ENCODE measurements at regions not wholly inside any gene's neighbourhood (a gene's known extent, or its start where the extent isn't known, plus 50 kb on each side); places are given as distances from the start of the nearest gene placed in this dataset.

DNA sequence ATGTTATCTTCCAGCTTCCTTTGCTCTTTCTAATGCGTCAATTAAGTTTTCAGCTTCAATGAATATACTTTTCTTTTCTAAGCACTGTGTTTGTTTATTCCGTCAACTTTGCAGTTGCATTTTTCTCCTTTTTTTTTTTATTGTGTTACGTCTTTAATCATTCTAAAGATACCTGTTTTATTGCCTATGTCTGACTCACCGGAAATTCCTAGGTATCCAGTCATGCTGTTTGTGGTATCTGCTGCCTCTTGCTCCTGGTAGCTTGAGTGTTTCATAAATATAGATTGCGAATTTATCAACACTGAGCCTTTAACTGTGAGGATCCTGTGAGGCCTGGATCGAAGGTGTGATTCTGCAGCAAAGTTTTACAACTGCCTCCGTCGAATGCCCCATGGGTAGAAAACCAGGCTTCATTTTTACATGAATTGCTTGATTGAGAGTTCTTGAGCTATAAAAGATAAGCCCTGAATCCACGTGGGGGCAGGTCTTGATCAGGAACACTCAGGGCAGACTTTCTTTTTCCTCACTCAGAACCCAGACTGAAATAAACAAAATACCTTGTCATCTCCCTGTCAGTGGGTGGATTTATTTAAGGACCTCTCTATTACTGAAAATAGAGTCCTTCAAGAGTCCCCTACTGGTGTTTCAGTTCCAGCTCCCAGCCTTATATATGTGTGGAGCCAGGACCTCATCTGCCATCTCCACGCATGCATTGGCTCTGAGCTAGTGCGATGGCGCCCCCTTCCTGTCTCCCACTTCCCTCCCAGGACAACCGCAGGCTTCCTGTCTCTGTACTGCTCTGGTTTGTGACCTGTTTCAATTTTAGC, 60.1 kb upstream of the LRRC1 start:
- no peaks in the 10 kb centered on the region for H3K9me3 ChIP-seq (ENCODE audit: insufficient read depth, low read length)
- H3K27me3 ChIP-seq (ENCODE audit: low read depth, low read length) = no peaks in the 10 kb centered on the region
- H3K4me1 ChIP-seq (ENCODE audit: low read length) = peaks cover 13% of the 10 kb centered on the region
- no peak overlapping the region for H3K4me3 ChIP-seq (ENCODE audit: low read length)
- H3K9ac ChIP-seq (ENCODE audit: low read length) = no peak overlapping the region
- H3K79me2 ChIP-seq (ENCODE audit: low read length) = no peaks in the 10 kb centered on the region
- no peak overlapping the region for H2AFZ ChIP-seq (ENCODE audit: low read depth, low read length)
- no peak overlapping the region for H3K27ac ChIP-seq (ENCODE audit: low read length)
- H4K20me1 ChIP-seq (ENCODE audit: insufficient read depth, low read length) = no peaks in the 10 kb centered on the region
- H3K36me3 ChIP-seq (replicated peaks; ENCODE audit: low read depth, low read length) = no peaks in the 10 kb centered on the region
- TF ChIP-seq EZH2phosphoT487 (IDR thresholded peaks at IDR 0.05; ENCODE audit: low read depth) = no peak
- TF ChIP-seq, protein P1, sequence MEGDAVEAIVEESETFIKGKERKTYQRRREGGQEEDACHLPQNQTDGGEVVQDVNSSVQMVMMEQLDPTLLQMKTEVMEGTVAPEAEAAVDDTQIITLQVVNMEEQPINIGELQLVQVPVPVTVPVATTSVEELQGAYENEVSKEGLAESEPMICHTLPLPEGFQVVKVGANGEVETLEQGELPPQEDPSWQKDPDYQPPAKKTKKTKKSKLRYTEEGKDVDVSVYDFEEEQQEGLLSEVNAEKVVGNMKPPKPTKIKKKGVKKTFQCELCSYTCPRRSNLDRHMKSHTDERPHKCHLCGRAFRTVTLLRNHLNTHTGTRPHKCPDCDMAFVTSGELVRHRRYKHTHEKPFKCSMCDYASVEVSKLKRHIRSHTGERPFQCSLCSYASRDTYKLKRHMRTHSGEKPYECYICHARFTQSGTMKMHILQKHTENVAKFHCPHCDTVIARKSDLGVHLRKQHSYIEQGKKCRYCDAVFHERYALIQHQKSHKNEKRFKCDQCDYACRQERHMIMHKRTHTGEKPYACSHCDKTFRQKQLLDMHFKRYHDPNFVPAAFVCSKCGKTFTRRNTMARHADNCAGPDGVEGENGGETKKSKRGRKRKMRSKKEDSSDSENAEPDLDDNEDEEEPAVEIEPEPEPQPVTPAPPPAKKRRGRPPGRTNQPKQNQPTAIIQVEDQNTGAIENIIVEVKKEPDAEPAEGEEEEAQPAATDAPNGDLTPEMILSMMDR (IDR thresholded peaks at IDR 0.05; ENCODE audit: low read depth, low read length) = peak; percentile 69
- no peak overlapping the region for H3K4me2 ChIP-seq (ENCODE audit: low read length)

- H3K36me3 ChIP-seq (replicated peaks; ENCODE audit: low read depth, low read length) = no peaks in the 10 kb centered on the region
- H3K27ac ChIP-seq (ENCODE audit: low read length) = no peak overlapping the region
- no peak overlapping the region for H3K4me2 ChIP-seq (ENCODE audit: low read length)
- H3K4me3 ChIP-seq (ENCODE audit: low read length) = no peak overlapping the region
- no peaks in the 10 kb centered on the region for H4K20me1 ChIP-seq (ENCODE audit: insufficient read depth, low read length)
- no peaks in the 10 kb centered on the region for H3K79me2 ChIP-seq (ENCODE audit: low read length)
- no peak for TF ChIP-seq EZH2phosphoT487 (IDR thresholded peaks at IDR 0.05; ENCODE audit: low read depth)
- TF ChIP-seq, protein P1 (IDR thresholded peaks at IDR 0.05; ENCODE audit: low read depth, low read length) = no peak
- H3K27me3 ChIP-seq (ENCODE audit: low read depth, low read length) = no peaks in the 10 kb centered on the region
- H3K9me3 ChIP-seq (ENCODE audit: insufficient read depth, low read length) = no peaks in the 10 kb centered on the region
- peaks cover 22% of the 10 kb centered on the region for H3K4me1 ChIP-seq (ENCODE audit: low read length)
- H2AFZ ChIP-seq (ENCODE audit: low read depth, low read length) = no peak overlapping the region
- no peak overlapping the region for H3K9ac ChIP-seq (ENCODE audit: low read length)
These were observed 62.8 kb upstream of the LRRC1 start for GRCh38 chr6:53731866-53732636.

DNA sequence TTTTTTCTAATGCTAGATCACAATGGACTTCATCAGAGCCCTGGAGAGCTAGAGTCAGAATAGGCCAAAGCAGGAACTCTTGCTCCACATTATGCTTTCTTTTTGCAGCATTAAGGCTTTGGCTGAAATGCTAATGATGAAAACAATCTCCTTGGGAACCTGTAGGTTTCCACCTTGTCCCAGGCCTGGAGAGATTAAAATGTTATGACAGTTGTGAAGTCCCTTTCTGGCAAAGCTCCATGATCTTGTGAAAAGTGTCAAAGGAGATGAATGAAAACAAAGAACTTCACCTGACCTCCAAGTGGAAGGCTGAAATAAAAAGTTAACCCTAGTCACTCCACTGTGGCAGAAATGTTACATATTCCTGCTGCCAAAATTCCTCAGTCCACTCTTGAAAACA, 64.0 kb upstream of the LRRC1 start:
- H4K20me1 ChIP-seq (ENCODE audit: insufficient read depth, low read length) = no peaks in the 10 kb centered on the region
- peaks cover 25% of the 10 kb centered on the region for H3K4me1 ChIP-seq (ENCODE audit: low read length)
- H3K4me2 ChIP-seq (ENCODE audit: low read length) = no peak overlapping the region
- H3K9me3 ChIP-seq (ENCODE audit: insufficient read depth, low read length) = no peaks in the 10 kb centered on the region
- H3K4me3 ChIP-seq (ENCODE audit: low read length) = no peak overlapping the region
- H3K9ac ChIP-seq (ENCODE audit: low read length) = no peak overlapping the region
- TF ChIP-seq, protein P1 (IDR thresholded peaks at IDR 0.05; ENCODE audit: low read depth, low read length) = no peak
- TF ChIP-seq EZH2phosphoT487 (IDR thresholded peaks at IDR 0.05; ENCODE audit: low read depth) = no peak
- H3K79me2 ChIP-seq (ENCODE audit: low read length) = no peaks in the 10 kb centered on the region
- no peaks in the 10 kb centered on the region for H3K27me3 ChIP-seq (ENCODE audit: low read depth, low read length)
- no peak overlapping the region for H2AFZ ChIP-seq (ENCODE audit: low read depth, low read length)
- H3K27ac ChIP-seq (ENCODE audit: low read length) = no peak overlapping the region
- H3K36me3 ChIP-seq (replicated peaks; ENCODE audit: low read depth, low read length) = no peaks in the 10 kb centered on the region

- Histone ChIP-seq H3K36me3 (replicated peaks; ENCODE audit: low read depth, low read length) (no peaks in the 10 kb centered on the region), H3K4me1 (ENCODE audit: low read length) (peaks cover 27% of the 10 kb centered on the region)
These were observed 63.1 kb upstream of the KLHL31 start for GRCh38 chr6:53728570-53729194.

More at GRCh38 chr6:53728570-53729194, 63.1 kb upstream of the KLHL31 start:
- no peaks in the 10 kb centered on the region for H3K9me3 ChIP-seq (ENCODE audit: insufficient read depth, low read length)
- peak overlapping the region; percentile 45 for H3K4me3 ChIP-seq (ENCODE audit: low read length)
- TF ChIP-seq, protein P1 (IDR thresholded peaks at IDR 0.05; ENCODE audit: low read depth, low read length) = peak; percentile 93
- no peak for TF ChIP-seq EZH2phosphoT487 (IDR thresholded peaks at IDR 0.05; ENCODE audit: low read depth)
- 0 out of 2 replicates have a peak overlapping the region, but pooled peaks have one; percentile 19 for H2AFZ ChIP-seq (ENCODE audit: low read depth, low read length)
- H3K4me2 ChIP-seq (ENCODE audit: low read length) = peak overlapping the region; percentile 61
- no peak overlapping the region for H3K27ac ChIP-seq (ENCODE audit: low read length)
- no peaks in the 10 kb centered on the region for H3K79me2 ChIP-seq (ENCODE audit: low read length)
- H4K20me1 ChIP-seq (ENCODE audit: insufficient read depth, low read length) = no peaks in the 10 kb centered on the region
- peaks cover 7% of the 10 kb centered on the region for H3K27me3 ChIP-seq (ENCODE audit: low read depth, low read length)
- no peak overlapping the region for H3K9ac ChIP-seq (ENCODE audit: low read length)

All from OCI-LY3 (cell line).